WTC11 (cell line): ENCODE measurements at regions not wholly inside any gene's neighbourhood (a gene's known extent, or its start where the extent isn't known, plus 50 kb on each side); places are given as distances from the start of the nearest gene placed in this dataset.

ENCODE experiments used
- ATAC-seq: fragments of 200-7000 bp; cut with Tn5 transposase; 2 replicates; pipeline ENCODE4 v1.10.0; 2021; ENCODE audit warnings: mild to moderate bottlenecking, moderate library complexity
- CTCF ChIA-PET: fragments of 300-600 bp; sonication (Branson Sonifier 250); formaldehyde crosslinking; loops from one replicate; lab custom pipeline; 2021; ENCODE audit warnings: antibody characterized with exemption; lab: Charles Lee
- POLR2A ChIA-PET: fragments of 350-600 bp; sonication (Branson Sonifier 250); formaldehyde crosslinking; loops from one replicate; lab custom pipeline; 2021; ENCODE audit warnings: antibody characterized with exemption; lab: Charles Lee
- DNase-seq: peaks from one replicate; pipeline ENCODE4 v3.0.0; 2021; ENCODE audit warnings: low spot score
- H3K27ac Mint-ChIP-seq: 2 replicates; pipeline ENCODE4 v1.8.0; 2021; ENCODE audit warnings: mixed read lengths
- H3K27me3 Mint-ChIP-seq: 2 replicates; pipeline ENCODE4 v1.8.0; 2021; ENCODE audit warnings: low read depth, mild to moderate bottlenecking, moderate library complexity, mixed read lengths
- H3K36me3 Mint-ChIP-seq: 2 replicates; pipeline ENCODE4 v1.8.0; 2021; ENCODE audit warnings: mixed read lengths
- H3K4me1 Mint-ChIP-seq: 2 replicates; pipeline ENCODE4 v1.8.0; 2022; ENCODE audit warnings: mixed read lengths
- H3K4me3 Mint-ChIP-seq: 2 replicates; pipeline ENCODE4 v1.8.0; 2021; ENCODE audit warnings: mild to moderate bottlenecking, moderate library complexity, mixed read lengths
- H3K9me3 Mint-ChIP-seq: 2 replicates; pipeline ENCODE4 v1.8.0; 2021; ENCODE audit warnings: mixed read lengths
- AR ChIP-seq: fragments of 250-450 bp; sonication (Bioruptor Pico); IDR thresholded peaks from 2 replicates; pipeline ENCODE4 v1.9.0; 2021; ENCODE audit warnings: mild to moderate bottlenecking
- ATF1 ChIP-seq: sonication (generic); formaldehyde crosslinking; IDR thresholded peaks from 2 replicates; pipeline ENCODE4 v1.8.1; 2023; ENCODE audit warnings: mild to moderate bottlenecking, moderate library complexity, missing genetic modification reagents
- ATF6 ChIP-seq: sonication (generic); formaldehyde crosslinking; IDR thresholded peaks from 2 replicates; pipeline ENCODE4 v1.8.1; 2023; ENCODE audit warnings: mild to moderate bottlenecking, missing genetic modification reagents
- CDX4 ChIP-seq: fragments of 250-450 bp; sonication (Bioruptor Pico); IDR thresholded peaks from 2 replicates; pipeline ENCODE4 v1.9.0; 2021; ENCODE audit warnings: moderate library complexity, mild to moderate bottlenecking, inconsistent platforms, borderline replicate concordance
- ERG ChIP-seq: fragments of 250-450 bp; sonication (Bioruptor Pico); IDR thresholded peaks from 2 replicates; pipeline ENCODE4 v1.8.0; 2021; ENCODE audit warnings: mild to moderate bottlenecking
- ETV6 ChIP-seq: sonication (generic); formaldehyde crosslinking; IDR thresholded peaks from 2 replicates; pipeline ENCODE4 v1.8.1; 2022; ENCODE audit warnings: mild to moderate bottlenecking, missing genetic modification reagents
- FOXJ3 ChIP-seq: sonication (generic); formaldehyde crosslinking; IDR thresholded peaks from 2 replicates; pipeline ENCODE4 v1.9.0; 2021; ENCODE audit warnings: missing genetic modification reagents, mild to moderate bottlenecking, borderline replicate concordance
- FOXP1 ChIP-seq: sonication (generic); formaldehyde crosslinking; IDR thresholded peaks from 2 replicates; pipeline ENCODE4 v1.8.0; 2022; ENCODE audit warnings: missing genetic modification reagents, mild to moderate bottlenecking, moderate library complexity, borderline replicate concordance
- FOXP4 ChIP-seq: sonication (generic); formaldehyde crosslinking; IDR thresholded peaks from 2 replicates; pipeline ENCODE4 v1.8.0; 2022; ENCODE audit warnings: mild to moderate bottlenecking, missing genetic modification reagents
- HMGA2 ChIP-seq: fragments of 250-450 bp; sonication (Bioruptor Pico); IDR thresholded peaks from 2 replicates; pipeline ENCODE4 v1.4.0; 2021; ENCODE audit warnings: mild to moderate bottlenecking, moderate library complexity
- JAZF1 ChIP-seq: fragments of 250-450 bp; sonication (Bioruptor Pico); IDR thresholded peaks from 2 replicates; pipeline ENCODE4 v1.9.0; 2021; ENCODE audit warnings: moderate library complexity, mild to moderate bottlenecking, inconsistent platforms
- NR2C2 ChIP-seq: sonication (generic); formaldehyde crosslinking; IDR thresholded peaks from 2 replicates; pipeline ENCODE4 v1.8.0; 2022; ENCODE audit warnings: mild to moderate bottlenecking, missing genetic modification reagents
- NR3C1 ChIP-seq: sonication (generic); formaldehyde crosslinking; conservative IDR thresholded peaks from 2 replicates; pipeline ENCODE4 v1.8.1; 2023; ENCODE audit warnings: low read depth, mild to moderate bottlenecking, missing genetic modification reagents
- OVOL2 ChIP-seq: fragments of 250-450 bp; sonication (Bioruptor Pico); IDR thresholded peaks from 2 replicates; pipeline ENCODE4 v1.9.0; 2021; ENCODE audit warnings: mild to moderate bottlenecking, borderline replicate concordance
- PREB ChIP-seq: sonication (generic); formaldehyde crosslinking; IDR thresholded peaks from 2 replicates; pipeline ENCODE4 v1.8.1; 2022; ENCODE audit warnings: mild to moderate bottlenecking, missing genetic modification reagents, moderate library complexity, borderline replicate concordance
- SMAD4 ChIP-seq: sonication (generic); formaldehyde crosslinking; IDR thresholded peaks from 2 replicates; pipeline ENCODE4 v1.8.0; 2022; ENCODE audit warnings: mild to moderate bottlenecking, missing genetic modification reagents
- SP1 ChIP-seq: sonication (generic); formaldehyde crosslinking; conservative IDR thresholded peaks from 2 replicates; pipeline ENCODE4 v1.8.1; 2022; ENCODE audit warnings: missing genetic modification reagents
- ZNF121 ChIP-seq: sonication (generic); formaldehyde crosslinking; IDR thresholded peaks from 2 replicates; pipeline ENCODE4 v1.8.0; 2023; ENCODE audit warnings: missing genetic modification reagents
- ZNF138 ChIP-seq: sonication (generic); formaldehyde crosslinking; conservative IDR thresholded peaks from 2 replicates; pipeline ENCODE4 v1.8.1; 2022; ENCODE audit warnings: mild to moderate bottlenecking, moderate library complexity, missing genetic modification reagents
- ZNF317 ChIP-seq: sonication (generic); formaldehyde crosslinking; IDR thresholded peaks from 2 replicates; pipeline ENCODE4 v1.8.1; 2023; ENCODE audit warnings: low read depth, mild to moderate bottlenecking, moderate library complexity, missing genetic modification reagents, borderline replicate concordance
- ZNF396 ChIP-seq: fragments of 250-450 bp; sonication (Bioruptor Pico); IDR thresholded peaks from 2 replicates; pipeline ENCODE4 v1.8.0; 2021; ENCODE audit warnings: mild to moderate bottlenecking, moderate library complexity, borderline replicate concordance
- ZNF423 ChIP-seq: fragments of 250-450 bp; sonication (Bioruptor Pico); IDR thresholded peaks from 2 replicates; pipeline ENCODE4 v2.1.2; 2022; ENCODE audit warnings: mild to moderate bottlenecking, moderate library complexity

GRCh38 chrX:121191779-121192178 is 144.4 kb downstream of the GLUD2 start:
- no peaks in the 10 kb centered on the region for H3K36me3 Mint-ChIP-seq
- H3K9me3 Mint-ChIP-seq: no peaks in the 10 kb centered on the region
- POLR2A ChIA-PET: no interaction called here
- no peak for DNase-seq
- no peak overlapping the region for H3K4me3 Mint-ChIP-seq
- no peaks in the 10 kb centered on the region; the same call in 1 of the 2 replicates for H3K27me3 Mint-ChIP-seq
- ATAC-seq: no peak
- TF ChIP-seq NR3C1: no peak
- TF ChIP-seq ZNF423 (CRISPR knock-in tag): no peak
- no peak for TF ChIP-seq FOXP1 (CRISPR knock-in tag)
- no peak for TF ChIP-seq JAZF1 (CRISPR knock-in tag)
- no peak for TF ChIP-seq NR2C2 (CRISPR knock-in tag)
- TF ChIP-seq SMAD4 (CRISPR knock-in tag): no peak
- TF ChIP-seq FOXP4: no peak
- TF ChIP-seq ZNF121: no peak
- TF ChIP-seq, all 79 proteins: peak for 0
- CTCF ChIA-PET: no interaction called here
- Mint-ChIP-seq H3K27ac (no peak overlapping the region), H3K4me1 (no peaks in the 10 kb centered on the region)

GRCh38 chrX:121195719-121196118 is 148.3 kb downstream of the GLUD2 start:
- Mint-ChIP-seq H3K4me3 (no peak overlapping the region), H3K27me3 (no peaks in the 10 kb centered on the region), H3K9me3 (no peaks in the 10 kb centered on the region), H3K27ac (no peak overlapping the region), H3K36me3 (no peaks in the 10 kb centered on the region), H3K4me1 (no peaks in the 10 kb centered on the region)
- DNase-seq: no peak
- no peak for ATAC-seq
- ChIA-PET CTCF (interaction anchor here (0.6 kb wide), 1 partner anchor 1122 kb away, joined by 3 read pairs; no protein-coding TSS in a partner anchor), POLR2A (no interaction called here)
- TF ChIP-seq CDX4 (CRISPR knock-in tag) (no peak), ERG (CRISPR knock-in tag) (no peak), ATF6 (no peak), PREB (CRISPR knock-in tag) (no peak), FOXJ3 (CRISPR knock-in tag) (no peak), ETV6 (no peak), OVOL2 (CRISPR knock-in tag) (no peak), ATF1 (CRISPR knock-in tag) (no peak), ZNF138 (CRISPR knock-in tag) (no peak), FOXP1 (CRISPR knock-in tag) (no peak), AR (CRISPR knock-in tag) (no peak), ZNF396 (CRISPR knock-in tag) (no peak), HMGA2 (CRISPR knock-in tag) (no peak), ZNF317 (no peak), SP1 (no peak)
